OCI-LY1 (cell line): ENCODE measurements at regions not wholly inside any gene's neighbourhood (a gene's known extent, or its start where the extent isn't known, plus 50 kb on each side); places are given as distances from the start of the nearest gene placed in this dataset.

ENCODE experiments used
- H2AFZ ChIP-seq: fragments of 200-600 bp; sonication (generic), shearing (Covaris generic); 2 replicates; pipeline ENCODE4 v1.6.0; 2014; ENCODE audit warnings: antibody characterized with exemption, mild to moderate bottlenecking, low read length
- H3F3A ChIP-seq: fragments of 200-600 bp; sonication (generic), shearing (Covaris generic); 2 replicates; pipeline ENCODE4 v1.6.0; 2014; ENCODE audit warnings: mild to moderate bottlenecking, antibody characterized with exemption, low read length, moderate library complexity; ENCODE audit not compliant: insufficient read depth
- H3K27ac ChIP-seq: fragments of 200-600 bp; sonication (generic); 2 replicates; pipeline ENCODE4 v1.5.1; 2014; ENCODE audit warnings: low read length, mixed run types, mild to moderate bottlenecking, low read depth; ENCODE audit not compliant: poor library complexity, severe bottlenecking
- H3K27me3 ChIP-seq: fragments of 200-600 bp; sonication (generic); 2 replicates; pipeline ENCODE4 v1.6.0; 2014; ENCODE audit warnings: antibody characterized with exemption, mild to moderate bottlenecking, low read length, moderate library complexity; ENCODE audit not compliant: insufficient read depth
- H3K36me3 ChIP-seq: fragments of 200-600 bp; sonication (generic); 2 replicates; pipeline ENCODE4 v1.6.1; 2014; ENCODE audit warnings: mild to moderate bottlenecking, antibody characterized with exemption, low read length, moderate library complexity, mixed read lengths; ENCODE audit not compliant: insufficient read depth
- H3K4me1 ChIP-seq: fragments of 200-600 bp; sonication (generic); 2 replicates; pipeline ENCODE4 v1.5.1; 2014; ENCODE audit warnings: mild to moderate bottlenecking, low read length, moderate library complexity; ENCODE audit not compliant: insufficient read depth, severe bottlenecking
- H3K4me2 ChIP-seq: fragments of 200-600 bp; sonication (generic), shearing (Covaris generic); 2 replicates; pipeline ENCODE4 v1.6.1; 2014; ENCODE audit warnings: low read length
- H3K4me3 ChIP-seq: fragments of 200-600 bp; sonication (generic); 2 replicates; pipeline ENCODE4 v1.5.1; 2014; ENCODE audit warnings: low read length, low read depth, mild to moderate bottlenecking, mixed read lengths; ENCODE audit not compliant: poor library complexity, severe bottlenecking
- H3K79me2 ChIP-seq: fragments of 200-600 bp; shearing (Covaris generic); 2 replicates; pipeline ENCODE4 v1.6.1; 2016; ENCODE audit warnings: mixed run types, low read length, mixed read lengths; ENCODE audit not compliant: insufficient read depth
- H3K9ac ChIP-seq: fragments of 200-600 bp; sonication (generic), shearing (Covaris generic); 2 replicates; pipeline ENCODE4 v1.6.1; 2014; ENCODE audit warnings: mild to moderate bottlenecking, low read length, mixed read lengths
- H3K9me2 ChIP-seq: fragments of 200-600 bp; sonication (generic), shearing (Covaris generic); 2 replicates; pipeline ENCODE4 v1.6.1; 2014; ENCODE audit warnings: low read depth, mild to moderate bottlenecking, low read length, mixed read lengths
- H3K9me3 ChIP-seq: fragments of 200-600 bp; shearing (Covaris generic); 2 replicates; pipeline ENCODE4 v1.6.1; 2014; ENCODE audit warnings: low read length, mixed read lengths
- H4K20me1 ChIP-seq: fragments of 200-600 bp; sonication (generic), shearing (Covaris generic); 2 replicates; pipeline ENCODE4 v1.6.0; 2016; ENCODE audit warnings: mild to moderate bottlenecking, low read length; ENCODE audit not compliant: insufficient read depth
- CTCF ChIP-seq: fragments of 200-600 bp; sonication (generic), shearing (Covaris generic); IDR thresholded peaks from 2 replicates; pipeline ENCODE4 v1.5.1; 2017; ENCODE audit warnings: mild to moderate bottlenecking, antibody characterized with exemption, low read length, moderate library complexity, mixed read lengths
- EZH2 ChIP-seq: fragments of 200-600 bp; sonication (generic), shearing (Covaris generic); IDR thresholded peaks from 2 replicates; pipeline ENCODE4 v1.8.0; 2017; ENCODE audit warnings: borderline replicate concordance, mixed run types, mild to moderate bottlenecking, antibody characterized with exemption, low read length, moderate library complexity, mixed read lengths

GRCh38 chr5:174542037-174542436, 182.3 kb upstream of the MSX2 start:
- H3K36me3 ChIP-seq, result no peaks in the 10 kb centered on the region
- no peak overlapping the region for H2AFZ ChIP-seq
- H3F3A ChIP-seq, result no peaks in the 10 kb centered on the region
- no peaks in the 10 kb centered on the region for H3K79me2 ChIP-seq
- H3K9me2 ChIP-seq, result no peaks in the 10 kb centered on the region
- no peak overlapping the region for H3K9ac ChIP-seq
- no peaks in the 10 kb centered on the region for H3K4me1 ChIP-seq
- H3K27ac ChIP-seq, result no peak overlapping the region
- no peaks in the 10 kb centered on the region for H3K27me3 ChIP-seq
- H4K20me1 ChIP-seq, result no peaks in the 10 kb centered on the region
- no peak overlapping the region for H3K4me2 ChIP-seq
- H3K9me3 ChIP-seq, result no peaks in the 10 kb centered on the region
- H3K4me3 ChIP-seq, result no peak overlapping the region
- no peak for TF ChIP-seq EZH2

- TF ChIP-seq CTCF, result no peak
- TF ChIP-seq EZH2, result no peak
- Histone ChIP-seq H3K4me2 (no peak overlapping the region), H3K9ac (no peak overlapping the region), H3K79me2 (no peaks in the 10 kb centered on the region), H3K9me2 (no peaks in the 10 kb centered on the region), H3K36me3 (no peaks in the 10 kb centered on the region), H4K20me1 (no peaks in the 10 kb centered on the region), H3K27ac (no peak overlapping the region), H2AFZ (no peak overlapping the region), H3F3A (no peaks in the 10 kb centered on the region), H3K4me1 (no peaks in the 10 kb centered on the region), H3K4me3 (no peak overlapping the region), H3K9me3 (no peaks in the 10 kb centered on the region), H3K27me3 (no peaks in the 10 kb centered on the region)
These were observed 181.9 kb upstream of the MSX2 start for GRCh38 chr5:174542471-174542870.

GRCh38 chr5:174545926-174546325, 178.5 kb upstream of the MSX2 start:
- H3K4me3 ChIP-seq, result no peak overlapping the region
- H3K27me3 ChIP-seq, result no peaks in the 10 kb centered on the region; the same call in 1 of the 2 replicates
- H3K9me3 ChIP-seq, result no peaks in the 10 kb centered on the region
- no peak for TF ChIP-seq CTCF
- no peak for TF ChIP-seq EZH2
- no peaks in the 10 kb centered on the region for H4K20me1 ChIP-seq
- no peaks in the 10 kb centered on the region for H3K36me3 ChIP-seq
- no peaks in the 10 kb centered on the region for H3K79me2 ChIP-seq
- no peak overlapping the region for H3K9ac ChIP-seq
- H3K9me2 ChIP-seq, result no peaks in the 10 kb centered on the region
- no peak overlapping the region for H3K27ac ChIP-seq
- H3K4me2 ChIP-seq, result no peak overlapping the region
- H3F3A ChIP-seq, result no peaks in the 10 kb centered on the region
- no peak overlapping the region for H2AFZ ChIP-seq
- no peaks in the 10 kb centered on the region for H3K4me1 ChIP-seq

GRCh38 chr5:174547814-174548213, 176.6 kb upstream of the MSX2 start:
- H3F3A ChIP-seq, result no peaks in the 10 kb centered on the region
- H2AFZ ChIP-seq, result no peak overlapping the region
- H3K79me2 ChIP-seq, result no peaks in the 10 kb centered on the region
- TF ChIP-seq CTCF, result no peak
- TF ChIP-seq EZH2, result no peak
- no peaks in the 10 kb centered on the region for H3K9me3 ChIP-seq
- H3K4me1 ChIP-seq, result no peaks in the 10 kb centered on the region
- H3K4me2 ChIP-seq, result no peak overlapping the region
- no peak overlapping the region for H3K4me3 ChIP-seq
- no peaks in the 10 kb centered on the region for H4K20me1 ChIP-seq
- H3K27ac ChIP-seq, result no peak overlapping the region
- H3K27me3 ChIP-seq, result no peaks in the 10 kb centered on the region; the same call in 1 of the 2 replicates
- H3K36me3 ChIP-seq, result no peaks in the 10 kb centered on the region
- no peaks in the 10 kb centered on the region for H3K9me2 ChIP-seq
- H3K9ac ChIP-seq, result no peak overlapping the region
